Memory B cell (primary cell): ENCODE measurements at regions not wholly inside any gene's neighbourhood (a gene's known extent, or its start where the extent isn't known, plus 50 kb on each side); places are given as distances from the start of the nearest gene placed in this dataset.
A peak's percentile ranks its signal among the peaks of the same experiment; 100 is the strongest.

Source experiments
- ATAC-seq: fragments of 150-1000 bp; cut with Tn5 transposase; 2 replicates; pipeline ENCODE4 v1.10.0; 2021; ENCODE audit warnings: low read depth, mild to moderate bottlenecking, moderate library complexity
- DNase-seq, 2 donors: peaks; one replicate each; pipeline ENCODE4 v3.0.0; 2022; ENCODE audit warnings: low spot score in 2 of 2
- H3K27ac Mint-ChIP-seq: one replicate; pipeline ENCODE4 v1.8.0; 2022; ENCODE audit warnings: mild to moderate bottlenecking, moderate library complexity, mixed read lengths
- H3K27me3 Mint-ChIP-seq: one replicate; pipeline ENCODE4 v1.8.0; 2022; ENCODE audit warnings: mixed read lengths
- H3K36me3 Mint-ChIP-seq: one replicate; pipeline ENCODE4 v1.8.0; 2022; ENCODE audit warnings: mild to moderate bottlenecking, mixed read lengths
- H3K4me1 Mint-ChIP-seq: one replicate; pipeline ENCODE4 v1.8.0; 2022; ENCODE audit warnings: mixed read lengths
- H3K4me3 Mint-ChIP-seq: one replicate; pipeline ENCODE4 v1.8.0; 2022; ENCODE audit warnings: mild to moderate bottlenecking, moderate library complexity, mixed read lengths
- H3K9me3 Mint-ChIP-seq: one replicate; pipeline ENCODE4 v1.8.0; 2022; ENCODE audit warnings: mixed read lengths

DNA sequence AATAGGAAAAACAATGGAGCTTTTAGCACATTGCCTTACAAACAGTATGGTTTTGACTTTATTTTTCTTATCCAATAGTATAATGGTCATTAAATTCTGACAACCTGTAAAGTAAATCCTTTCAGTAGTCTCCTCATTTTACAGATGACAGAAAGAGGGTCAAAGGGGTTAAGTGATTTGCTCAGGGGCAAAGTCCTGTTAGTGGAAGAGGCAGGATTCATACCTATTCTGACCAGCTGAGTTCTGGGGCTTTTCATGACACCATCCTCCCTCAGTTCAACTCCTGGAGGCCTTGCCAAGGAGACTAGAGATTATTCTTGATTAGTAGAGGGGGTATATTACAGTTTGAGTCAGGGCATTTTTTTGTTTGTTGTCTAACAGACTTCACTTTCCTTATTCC is 278.7 kb upstream of the DUSP10 start:
- DNase-seq: no peak
- no peak for ATAC-seq
- no peaks in the 10 kb centered on the region for H3K9me3 Mint-ChIP-seq
- H3K27ac Mint-ChIP-seq: no peak overlapping the region
- no peak overlapping the region for H3K4me3 Mint-ChIP-seq
- H3K36me3 Mint-ChIP-seq: no peaks in the 10 kb centered on the region
- H3K4me1 Mint-ChIP-seq: no peaks in the 10 kb centered on the region
- no peaks in the 10 kb centered on the region for H3K27me3 Mint-ChIP-seq

- Mint-ChIP-seq H3K4me1 (no peaks in the 10 kb centered on the region), H3K36me3 (no peaks in the 10 kb centered on the region), H3K4me3 (no peak overlapping the region), H3K27me3 (no peaks in the 10 kb centered on the region), H3K9me3 (no peaks in the 10 kb centered on the region), H3K27ac (no peak overlapping the region)
- ATAC-seq: no peak
- DNase-seq: no peak
These were observed 277.1 kb upstream of the DUSP10 start for GRCh38 chr1:222019029-222019428.

GRCh38 chr1:222018041-222018440 is 276.2 kb upstream of the DUSP10 start:
- Mint-ChIP-seq H3K4me3 (no peak overlapping the region), H3K4me1 (no peaks in the 10 kb centered on the region), H3K9me3 (no peaks in the 10 kb centered on the region), H3K36me3 (no peaks in the 10 kb centered on the region), H3K27ac (no peak overlapping the region), H3K27me3 (no peaks in the 10 kb centered on the region)
- ATAC-seq: no peak
- no peak for DNase-seq

DNA sequence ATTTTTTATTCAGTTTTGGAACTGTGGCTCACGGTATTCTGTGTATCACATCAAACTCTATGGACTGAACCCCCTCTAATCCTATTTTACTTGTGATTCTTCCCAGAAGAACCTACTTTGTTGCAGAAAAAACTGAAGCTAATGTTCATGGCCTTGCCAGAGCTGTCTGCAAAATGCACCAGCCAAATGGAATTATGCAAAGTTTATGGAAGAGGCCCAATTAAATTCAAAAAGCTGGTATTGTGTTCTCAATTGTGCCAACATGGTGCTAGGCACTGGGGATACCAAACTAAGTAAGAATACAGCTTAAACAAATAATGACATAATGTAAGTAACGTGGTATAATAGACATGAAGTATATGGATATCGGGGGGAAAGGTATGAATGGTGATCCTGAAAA is 273.8 kb upstream of the DUSP10 start:
- Mint-ChIP-seq H3K4me1 (no peaks in the 10 kb centered on the region), H3K27ac (no peak overlapping the region), H3K9me3 (no peaks in the 10 kb centered on the region), H3K4me3 (no peak overlapping the region), H3K36me3 (no peaks in the 10 kb centered on the region), H3K27me3 (no peaks in the 10 kb centered on the region)
- ATAC-seq (no peak), DNase-seq (no peak)

GRCh38 chr1:222014001-222014400 is 272.1 kb upstream of the DUSP10 start:
- no peaks in the 10 kb centered on the region for H3K27me3 Mint-ChIP-seq
- H3K36me3 Mint-ChIP-seq: no peaks in the 10 kb centered on the region
- no peak overlapping the region for H3K4me3 Mint-ChIP-seq
- no peak overlapping the region for H3K27ac Mint-ChIP-seq
- no peaks in the 10 kb centered on the region for H3K9me3 Mint-ChIP-seq
- H3K4me1 Mint-ChIP-seq: no peaks in the 10 kb centered on the region
- DNase-seq (no peak), ATAC-seq (no peak)

- ATAC-seq (no peak), DNase-seq (no peak)
- Mint-ChIP-seq H3K36me3 (no peaks in the 10 kb centered on the region), H3K4me3 (no peak overlapping the region), H3K27ac (no peak overlapping the region), H3K4me1 (no peaks in the 10 kb centered on the region), H3K9me3 (no peaks in the 10 kb centered on the region), H3K27me3 (no peaks in the 10 kb centered on the region)
These were observed 270.9 kb upstream of the DUSP10 start for GRCh38 chr1:222012816-222013215.

DNA sequence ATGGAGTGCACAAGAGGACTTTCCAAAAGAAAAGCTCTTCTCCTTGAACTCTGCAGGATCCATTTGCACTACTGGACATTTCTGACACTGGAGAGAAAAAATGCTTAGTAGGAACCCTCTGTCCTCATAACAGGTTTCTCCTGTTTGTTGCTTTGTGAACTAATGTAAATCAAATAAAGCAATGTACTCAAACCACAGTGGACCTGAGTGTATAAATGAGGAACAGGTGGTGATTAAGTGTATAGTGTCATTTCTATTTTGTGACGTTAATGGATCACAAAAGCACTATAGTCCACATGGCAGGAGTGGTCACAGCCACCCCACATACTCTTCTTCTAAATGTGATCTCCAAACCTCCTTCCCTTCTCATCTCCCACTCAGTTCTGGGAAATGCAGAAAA is 268.4 kb upstream of the DUSP10 start:
- H3K9me3 Mint-ChIP-seq: no peaks in the 10 kb centered on the region
- H3K4me1 Mint-ChIP-seq: no peaks in the 10 kb centered on the region
- no peaks in the 10 kb centered on the region for H3K27me3 Mint-ChIP-seq
- no peak for DNase-seq
- no peak for ATAC-seq
- no peak overlapping the region for H3K4me3 Mint-ChIP-seq
- H3K27ac Mint-ChIP-seq: no peak overlapping the region
- no peaks in the 10 kb centered on the region for H3K36me3 Mint-ChIP-seq

GRCh38 chr1:222009105-222009730 is 267.3 kb upstream of the DUSP10 start:
- DNase-seq (peak; percentile 18 to 32), ATAC-seq (peak; percentile 81)
- no peaks in the 10 kb centered on the region for H3K9me3 Mint-ChIP-seq
- H3K36me3 Mint-ChIP-seq: no peaks in the 10 kb centered on the region
- H3K4me3 Mint-ChIP-seq: peak overlapping the region; percentile 41
- no peak overlapping the region for H3K27ac Mint-ChIP-seq
- no peaks in the 10 kb centered on the region for H3K4me1 Mint-ChIP-seq
- H3K27me3 Mint-ChIP-seq: no peaks in the 10 kb centered on the region

DNA sequence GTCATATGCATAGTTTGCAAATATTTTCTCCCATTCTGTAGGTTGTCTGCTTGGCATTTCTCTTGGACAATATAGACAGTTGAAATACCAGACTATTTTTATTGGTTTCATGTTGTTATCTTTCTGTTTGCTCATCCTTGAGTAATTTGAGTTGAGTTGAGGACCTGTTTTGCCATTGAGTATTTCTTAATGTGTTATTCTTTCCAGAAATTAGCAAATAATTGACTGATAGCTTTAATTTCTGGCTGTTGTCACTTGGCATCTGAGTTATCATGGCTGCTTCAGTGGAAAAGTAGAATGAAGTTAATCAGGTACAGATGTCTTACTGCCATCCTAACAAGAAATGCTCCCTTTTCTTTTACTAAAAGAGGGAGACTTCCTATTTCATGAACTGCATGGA is 264.8 kb upstream of the DUSP10 start:
- no peak overlapping the region for H3K4me3 Mint-ChIP-seq
- no peaks in the 10 kb centered on the region for H3K4me1 Mint-ChIP-seq
- no peaks in the 10 kb centered on the region for H3K36me3 Mint-ChIP-seq
- no peaks in the 10 kb centered on the region for H3K9me3 Mint-ChIP-seq
- H3K27ac Mint-ChIP-seq: no peak overlapping the region
- no peaks in the 10 kb centered on the region for H3K27me3 Mint-ChIP-seq
- ATAC-seq (no peak), DNase-seq (no peak)

DNA sequence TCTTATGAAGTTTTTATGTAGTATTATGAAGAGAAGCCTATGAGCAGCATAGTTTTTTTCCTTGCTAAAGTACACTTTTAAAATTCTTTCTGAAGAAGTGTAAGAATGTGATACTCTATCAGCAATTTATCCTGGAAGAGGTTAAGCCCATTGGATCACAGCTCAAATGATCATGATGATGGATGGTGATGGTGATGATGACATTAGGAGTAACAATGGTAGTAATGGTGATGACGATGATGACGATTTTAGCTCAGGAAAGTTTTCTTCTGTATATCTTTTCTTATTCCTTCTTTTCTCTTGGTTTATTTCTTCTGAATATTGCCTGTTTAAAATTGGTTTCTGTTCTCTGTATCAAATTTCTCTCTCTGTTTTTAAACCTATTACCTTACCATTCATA is 262.9 kb upstream of the DUSP10 start:
- Mint-ChIP-seq H3K36me3 (no peaks in the 10 kb centered on the region), H3K4me3 (no peak overlapping the region), H3K27me3 (no peaks in the 10 kb centered on the region), H3K4me1 (no peaks in the 10 kb centered on the region), H3K27ac (no peak overlapping the region), H3K9me3 (no peaks in the 10 kb centered on the region)
- ATAC-seq (no peak), DNase-seq (no peak)

GRCh38 chr1:222004034-222004433 is 262.1 kb upstream of the DUSP10 start:
- no peaks in the 10 kb centered on the region for H3K9me3 Mint-ChIP-seq
- no peak for ATAC-seq
- no peaks in the 10 kb centered on the region for H3K36me3 Mint-ChIP-seq
- no peak overlapping the region for H3K27ac Mint-ChIP-seq
- no peaks in the 10 kb centered on the region for H3K4me1 Mint-ChIP-seq
- H3K27me3 Mint-ChIP-seq: no peaks in the 10 kb centered on the region
- no peak overlapping the region for H3K4me3 Mint-ChIP-seq
- DNase-seq: no peak

DNA sequence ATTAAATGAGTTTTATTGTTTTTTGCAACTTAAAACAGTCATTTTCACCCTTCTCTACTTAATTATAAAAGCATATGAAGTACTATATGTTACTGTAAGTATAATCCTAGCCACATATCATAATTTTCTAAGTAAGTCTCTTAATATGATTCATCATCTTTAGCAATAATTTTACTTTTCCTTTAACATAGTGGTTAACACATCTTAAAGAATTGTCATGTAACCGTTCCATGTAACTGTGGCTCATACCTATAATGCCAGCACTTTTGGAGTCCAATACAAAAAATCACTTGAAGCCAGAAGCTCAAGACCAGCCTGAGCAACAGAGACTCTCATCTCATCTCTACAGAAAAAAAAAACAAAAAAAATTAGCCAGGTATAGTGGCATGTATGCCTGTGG is 260.6 kb upstream of the DUSP10 start:
- H3K27me3 Mint-ChIP-seq: no peaks in the 10 kb centered on the region
- no peaks in the 10 kb centered on the region for H3K9me3 Mint-ChIP-seq
- H3K4me1 Mint-ChIP-seq: no peaks in the 10 kb centered on the region
- no peak overlapping the region for H3K4me3 Mint-ChIP-seq
- no peaks in the 10 kb centered on the region for H3K36me3 Mint-ChIP-seq
- DNase-seq: no peak
- no peak for ATAC-seq
- H3K27ac Mint-ChIP-seq: no peak overlapping the region

DNA sequence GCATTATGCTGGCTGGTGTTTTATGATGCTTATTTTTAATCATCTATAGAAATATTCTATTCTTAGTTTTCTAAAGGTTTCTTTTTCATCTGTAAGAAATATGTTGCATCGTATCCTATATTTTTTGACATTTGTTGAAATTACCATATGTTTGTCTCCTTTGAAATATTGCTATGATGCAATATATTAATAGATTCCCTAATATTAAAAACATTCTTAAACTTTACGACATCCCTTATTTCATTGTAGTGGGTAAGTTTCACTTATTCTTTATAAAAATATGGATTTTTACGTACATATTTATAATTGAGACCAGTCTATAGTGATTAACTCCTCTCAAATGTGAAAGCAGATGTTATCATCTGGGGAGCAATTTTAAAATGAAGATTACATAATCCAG is 258.2 kb upstream of the DUSP10 start:
- DNase-seq: no peak
- Mint-ChIP-seq H3K4me3 (no peak overlapping the region), H3K9me3 (no peaks in the 10 kb centered on the region), H3K27ac (no peak overlapping the region), H3K36me3 (no peaks in the 10 kb centered on the region), H3K27me3 (no peaks in the 10 kb centered on the region), H3K4me1 (no peaks in the 10 kb centered on the region)
- no peak for ATAC-seq

- DNase-seq (no peak), ATAC-seq (no peak)
- H3K27ac Mint-ChIP-seq: no peak overlapping the region
- H3K27me3 Mint-ChIP-seq: no peaks in the 10 kb centered on the region
- no peak overlapping the region for H3K4me3 Mint-ChIP-seq
- H3K36me3 Mint-ChIP-seq: no peaks in the 10 kb centered on the region
- no peaks in the 10 kb centered on the region for H3K4me1 Mint-ChIP-seq
- H3K9me3 Mint-ChIP-seq: no peaks in the 10 kb centered on the region
These were observed 256.9 kb upstream of the DUSP10 start for GRCh38 chr1:221998781-221999180.

- H3K27me3 Mint-ChIP-seq: no peaks in the 10 kb centered on the region
- H3K4me1 Mint-ChIP-seq: no peaks in the 10 kb centered on the region
- DNase-seq: no peak
- no peaks in the 10 kb centered on the region for H3K36me3 Mint-ChIP-seq
- H3K9me3 Mint-ChIP-seq: no peaks in the 10 kb centered on the region
- no peak overlapping the region for H3K27ac Mint-ChIP-seq
- no peak for ATAC-seq
- no peak overlapping the region for H3K4me3 Mint-ChIP-seq
These were observed 256.3 kb upstream of the DUSP10 start for GRCh38 chr1:221998186-221998612.
